Thyroid gland (tissue), 4 donors: ENCODE measurements at regions not wholly inside any gene's neighbourhood (a gene's known extent, or its start where the extent isn't known, plus 50 kb on each side); places are given as distances from the start of the nearest gene placed in this dataset.

Experiments
- DNase-seq, 2 donors: peaks; one replicate each; pipeline ENCODE4 v3.0.0-alpha.2; 2019
- H3K27ac ChIP-seq, 3 donors: fragments of 200-600 bp; sonication (generic); 1 replicate in 2 of 3; 2 replicates in 1 of 3; pipeline ENCODE4 v1.5.1; 2016 to 2019; ENCODE audit warnings: mild to moderate bottlenecking in 1 of 3, moderate library complexity in 1 of 3
- H3K27me3 ChIP-seq: fragments of 200-600 bp; sonication (generic); one replicate; pipeline ENCODE4 v1.5.1; 2019
- H3K36me3 ChIP-seq, 2 donors: fragments of 200-600 bp; sonication (generic); one replicate each; pipeline ENCODE4 v1.5.1; 2016 to 2019
- H3K4me1 ChIP-seq, 2 donors: fragments of 200-600 bp; sonication (generic); one replicate each; pipeline ENCODE4 v1.5.1; 2017 to 2019
- H3K4me3 ChIP-seq, 3 donors: fragments of 200-600 bp; sonication (generic); replicated peaks in 1 of 3; 1 replicate in 2 of 3; 2 replicates in 1 of 3; pipeline ENCODE4 v1.5.1; 2016; ENCODE audit warnings: mild to moderate bottlenecking in 1 of 3
- H3K9me3 ChIP-seq: fragments of 200-600 bp; sonication (generic); one replicate; pipeline ENCODE4 v1.5.1; 2017
- CTCF ChIP-seq, 6 experiments: fragments of 200-600 bp in 3 of 6; fragments of 450-650 bp in 3 of 6; sonication (generic) in 3 of 6; IDR thresholded peaks; one replicate each; pipeline ENCODE4 v1.5.1; 2016 to 2019; ENCODE audit warnings: antibody characterized with exemption in 6 of 6, mild to moderate bottlenecking in 2 of 6, inconsistent platforms in 1 of 6, moderate library complexity in 1 of 6
- POLR2A ChIP-seq, 2 donors: fragments of 450-650 bp; IDR thresholded peaks; one replicate each; pipeline ENCODE4 v1.6.1; 2017; ENCODE audit warnings: antibody characterized with exemption in 2 of 2, mild to moderate bottlenecking in 2 of 2, moderate library complexity in 1 of 2
- WGBS, 2 donors: methylation state at CpG; one replicate each; pipeline ENCODE4 v1.1.5; 2017; 5-methylcytosine and 5-hydroxymethylcytosine counted together
- intact Hi-C: fragments of 100-400 bp; cut with DNase I; formaldehyde crosslinking; loops from one replicate; pipeline ENCODE4 v1.15.1; 2023

DNA sequence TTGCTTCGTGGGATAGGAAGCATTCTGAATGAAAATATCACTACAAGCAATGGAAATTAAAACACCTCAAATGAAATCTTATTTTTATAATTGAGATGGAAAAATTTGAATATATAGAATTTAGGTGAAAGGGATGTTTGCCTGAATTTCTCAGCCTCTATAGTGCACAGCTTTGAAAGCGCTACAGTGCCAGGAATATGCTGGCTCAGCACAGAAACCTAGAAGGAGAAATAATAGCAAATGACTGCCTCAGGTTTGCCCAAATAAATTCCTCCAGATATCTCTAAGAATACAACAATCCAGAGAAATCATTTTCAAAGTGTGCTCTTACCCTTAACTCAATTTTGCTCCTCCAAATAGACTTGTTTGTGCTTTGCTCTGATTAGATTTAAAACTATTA lies 141.1 kb upstream of the ZNF385D start:
- H3K36me3 ChIP-seq: no peaks in the 10 kb centered on the region
- WGBS, 2 donors: 94 to 96% methylated on average over 2 of the region's 2 CpGs
- H3K4me3 ChIP-seq: no peak overlapping the region
- no peaks in the 10 kb centered on the region for H3K27me3 ChIP-seq
- no peak for DNase-seq
- H3K27ac ChIP-seq: no peak overlapping the region
- no peaks in the 10 kb centered on the region for H3K4me1 ChIP-seq
- intact Hi-C loops: no loop called here
- no peaks in the 10 kb centered on the region for H3K9me3 ChIP-seq
- no peak for TF ChIP-seq CTCF (IDR thresholded peaks at IDR 0.05)
- TF ChIP-seq POLR2A (IDR thresholded peaks at IDR 0.05): no peak

GRCh38 chr3:21893242-21893641 lies 142.2 kb upstream of the ZNF385D start:
- H3K9me3 ChIP-seq: no peaks in the 10 kb centered on the region
- intact Hi-C loops: no loop called here
- H3K36me3 ChIP-seq: no peaks in the 10 kb centered on the region
- DNase-seq: no peak
- WGBS, 2 donors: 68 to 85% methylated on average over 3 of the region's 3 CpGs
- H3K4me1 ChIP-seq: no peaks in the 10 kb centered on the region
- no peak overlapping the region for H3K27ac ChIP-seq
- H3K4me3 ChIP-seq: no peak overlapping the region
- TF ChIP-seq CTCF (IDR thresholded peaks at IDR 0.05) (no peak), POLR2A (IDR thresholded peaks at IDR 0.05) (no peak)
- H3K27me3 ChIP-seq: no peaks in the 10 kb centered on the region

GRCh38 chr3:21894459-21895340 lies 143.7 kb upstream of the ZNF385D start:
- DNase-seq: no peak
- intact Hi-C loops: no loop called here
- Histone ChIP-seq H3K27me3 (no peaks in the 10 kb centered on the region), H3K4me3 (no peak overlapping the region), H3K27ac (no peak overlapping the region), H3K36me3 (no peaks in the 10 kb centered on the region), H3K4me1 (no peaks in the 10 kb centered on the region), H3K9me3 (no peaks in the 10 kb centered on the region)
- WGBS, 2 donors: 70 to 73% methylated on average over 3 of the region's 3 CpGs
- TF ChIP-seq CTCF (IDR thresholded peaks at IDR 0.05) (peak in 5 of 6 experiments; percentile 29 to 51 (median 50)), POLR2A (IDR thresholded peaks at IDR 0.05) (no peak)

DNA sequence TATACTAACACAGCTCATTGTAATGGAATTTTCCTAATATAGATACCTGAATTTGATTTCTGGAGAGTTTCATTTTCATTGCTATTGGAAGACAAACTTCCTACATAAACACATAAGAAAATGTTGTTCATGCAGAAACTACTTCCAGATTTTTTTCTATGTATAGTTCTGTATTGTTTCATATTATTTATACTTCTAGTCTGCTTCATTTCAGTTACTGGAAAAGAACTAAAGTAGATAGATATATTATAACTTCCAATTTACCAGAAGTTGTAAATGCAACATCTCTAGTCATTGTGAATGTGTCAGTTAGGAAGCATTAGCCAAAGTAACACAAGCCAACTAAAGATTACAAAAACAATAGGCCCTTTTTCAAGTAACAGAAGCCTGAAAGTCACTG lies 147.3 kb upstream of the ZNF385D start:
- TF ChIP-seq POLR2A (IDR thresholded peaks at IDR 0.05): no peak
- no peak for TF ChIP-seq CTCF (IDR thresholded peaks at IDR 0.05)
- intact Hi-C loops: no loop called here

GRCh38 chr3:21901484-21901883 lies 150.5 kb upstream of the ZNF385D start:
- no peak overlapping the region for H3K4me3 ChIP-seq
- no peak overlapping the region for H3K27ac ChIP-seq
- WGBS, 2 donors: 75 to 79% methylated on average over 4 of the region's 4 CpGs
- TF ChIP-seq POLR2A (IDR thresholded peaks at IDR 0.05) (no peak), CTCF (IDR thresholded peaks at IDR 0.05) (no peak)
- intact Hi-C loops: no loop called here
- no peaks in the 10 kb centered on the region for H3K36me3 ChIP-seq
- H3K9me3 ChIP-seq: no peaks in the 10 kb centered on the region
- H3K4me1 ChIP-seq: no peaks in the 10 kb centered on the region
- DNase-seq: no peak
- H3K27me3 ChIP-seq: no peaks in the 10 kb centered on the region

More for the DNA sequence above, 147.3 kb upstream of the ZNF385D start:
- Histone ChIP-seq H3K9me3 (no peaks in the 10 kb centered on the region), H3K36me3 (no peaks in the 10 kb centered on the region), H3K4me3 (no peak overlapping the region), H3K27me3 (no peaks in the 10 kb centered on the region), H3K4me1 (no peaks in the 10 kb centered on the region), H3K27ac (no peak overlapping the region)
- DNase-seq: no peak
